B cell (primary cell): ENCODE measurements at regions not wholly inside any gene's neighbourhood (a gene's known extent, or its start where the extent isn't known, plus 50 kb on each side); places are given as distances from the start of the nearest gene placed in this dataset.

Source experiments
- EZH2 ChIP-seq: IDR thresholded peaks from 2 replicates; pipeline ENCODE4 v1.6.1; 2012; ENCODE audit warnings: borderline replicate concordance, low read depth, mild to moderate bottlenecking, moderate library complexity, low read length; ENCODE audit not compliant: insufficient read depth, poor library complexity, severe bottlenecking
- TF ChIP-seq, protein P1 (sequence below): fragments of 200-600 bp; IDR thresholded peaks from one replicate; pipeline ENCODE4 v1.8.0; 2022; ENCODE audit warnings: antibody characterized with exemption, mild to moderate bottlenecking

DNA sequence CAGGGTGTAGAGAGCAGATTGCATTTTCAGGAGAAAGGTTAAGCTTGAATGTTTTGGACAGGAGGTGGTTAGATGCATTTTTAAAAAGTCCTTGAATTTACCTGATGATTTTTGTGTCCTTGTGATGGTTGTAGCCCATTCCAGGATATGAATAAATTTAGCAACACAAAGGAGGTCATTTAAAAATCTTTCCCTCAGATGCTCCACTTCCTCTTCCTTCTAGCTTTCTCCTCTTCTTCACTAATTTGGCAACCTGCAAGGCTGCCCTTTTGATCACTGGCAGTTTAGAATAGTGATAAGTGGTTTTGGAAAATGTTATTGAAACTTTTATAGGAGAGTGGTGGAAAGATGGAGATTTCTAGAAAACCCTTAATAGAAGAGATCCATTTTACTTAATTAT is 124.0 kb downstream of the LMO4 start:
- TF ChIP-seq, protein P1, sequence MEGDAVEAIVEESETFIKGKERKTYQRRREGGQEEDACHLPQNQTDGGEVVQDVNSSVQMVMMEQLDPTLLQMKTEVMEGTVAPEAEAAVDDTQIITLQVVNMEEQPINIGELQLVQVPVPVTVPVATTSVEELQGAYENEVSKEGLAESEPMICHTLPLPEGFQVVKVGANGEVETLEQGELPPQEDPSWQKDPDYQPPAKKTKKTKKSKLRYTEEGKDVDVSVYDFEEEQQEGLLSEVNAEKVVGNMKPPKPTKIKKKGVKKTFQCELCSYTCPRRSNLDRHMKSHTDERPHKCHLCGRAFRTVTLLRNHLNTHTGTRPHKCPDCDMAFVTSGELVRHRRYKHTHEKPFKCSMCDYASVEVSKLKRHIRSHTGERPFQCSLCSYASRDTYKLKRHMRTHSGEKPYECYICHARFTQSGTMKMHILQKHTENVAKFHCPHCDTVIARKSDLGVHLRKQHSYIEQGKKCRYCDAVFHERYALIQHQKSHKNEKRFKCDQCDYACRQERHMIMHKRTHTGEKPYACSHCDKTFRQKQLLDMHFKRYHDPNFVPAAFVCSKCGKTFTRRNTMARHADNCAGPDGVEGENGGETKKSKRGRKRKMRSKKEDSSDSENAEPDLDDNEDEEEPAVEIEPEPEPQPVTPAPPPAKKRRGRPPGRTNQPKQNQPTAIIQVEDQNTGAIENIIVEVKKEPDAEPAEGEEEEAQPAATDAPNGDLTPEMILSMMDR: no peak
- TF ChIP-seq EZH2: no peak
